Mucosa of descending colon (tissue), 3 donors: ENCODE measurements at regions not wholly inside any gene's neighbourhood (a gene's known extent, or its start where the extent isn't known, plus 50 kb on each side); places are given as distances from the start of the nearest gene placed in this dataset.

Experiments used
- ATAC-seq: fragments of 200-7000 bp; cut with Tn5 transposase; one replicate; pipeline ENCODE4 v1.9.1; 2020; ENCODE audit warnings: mild to moderate bottlenecking, moderate library complexity
- DNase-seq, 3 donors: peaks; one replicate each; pipeline ENCODE4 v3.0.0-alpha.2; 2020
- H3K36me3 ChIP-seq: fragments of 200-600 bp; one replicate; pipeline ENCODE4 v1.8.0; 2021; ENCODE audit warnings: low read depth, mild to moderate bottlenecking
- H3K4me1 ChIP-seq: fragments of 200-600 bp; one replicate; pipeline ENCODE4 v1.8.0; 2021; ENCODE audit warnings: low read depth, mild to moderate bottlenecking
- H3K4me3 ChIP-seq: fragments of 200-600 bp; one replicate; pipeline ENCODE4 v1.8.0; 2021; ENCODE audit warnings: mild to moderate bottlenecking
- H3K9me3 ChIP-seq: fragments of 200-600 bp; one replicate; pipeline ENCODE4 v1.8.0; 2021; ENCODE audit warnings: mild to moderate bottlenecking
- CTCF ChIP-seq: fragments of 200-600 bp; IDR thresholded peaks from one replicate; pipeline ENCODE4 v1.8.0; 2022; ENCODE audit warnings: antibody characterized with exemption, mild to moderate bottlenecking
- intact Hi-C, 2 donors: fragments of 100-400 bp; cut with DNase I in 1 of 2; cut with micrococcal nuclease in 1 of 2; formaldehyde crosslinking; loops; one replicate each; pipeline versions ENCODE4 v1.11.0 to v1.11.1; 2022; cut with DNase I, micrococcal nuclease
- donor health status: DM: no; HTN: no; CAD: no; lungs with moderate emphysema.
- donor health status: DM: no; HTN: no; CAD: no.
- donor health status: DM: no; HTN: yes; CAD: no.

GRCh38 chr6:6508643-6509042 is 79.9 kb upstream of the LY86 start:
- Histone ChIP-seq H3K4me3 (no peak overlapping the region), H3K9me3 (no peaks in the 10 kb centered on the region), H3K36me3 (no peaks in the 10 kb centered on the region), H3K4me1 (no peaks in the 10 kb centered on the region)
- TF ChIP-seq CTCF, result no peak
- DNase-seq, result no peak
- intact Hi-C loops, result no loop called here
- ATAC-seq, result no peak

GRCh38 chr6:6509284-6509683 is 79.2 kb upstream of the LY86 start:
- ATAC-seq, result no peak
- intact Hi-C loops, result no loop called here
- no peak overlapping the region for H3K4me3 ChIP-seq
- H3K4me1 ChIP-seq, result no peaks in the 10 kb centered on the region
- H3K36me3 ChIP-seq, result no peaks in the 10 kb centered on the region
- DNase-seq, result no peak
- no peaks in the 10 kb centered on the region for H3K9me3 ChIP-seq
- no peak for TF ChIP-seq CTCF

- TF ChIP-seq CTCF, result no peak
- H3K4me3 ChIP-seq, result no peak overlapping the region
- no peaks in the 10 kb centered on the region for H3K9me3 ChIP-seq
- intact Hi-C loops, result no loop called here
- H3K36me3 ChIP-seq, result no peaks in the 10 kb centered on the region
- H3K4me1 ChIP-seq, result no peaks in the 10 kb centered on the region
- ATAC-seq (no peak), DNase-seq (no peak)
Measured at GRCh38 chr6:6512711-6513110, 75.8 kb upstream of the LY86 start.

GRCh38 chr6:6515691-6516607 is 72.6 kb upstream of the LY86 start:
- intact Hi-C loops, result no loop called here
- Histone ChIP-seq H3K4me3 (no peak overlapping the region), H3K36me3 (no peaks in the 10 kb centered on the region), H3K9me3 (no peaks in the 10 kb centered on the region), H3K4me1 (no peaks in the 10 kb centered on the region)
- no peak for TF ChIP-seq CTCF
- ATAC-seq (no peak), DNase-seq (no peak)

- H3K4me3 ChIP-seq, result no peak overlapping the region
- no peaks in the 10 kb centered on the region for H3K36me3 ChIP-seq
- intact Hi-C loops, result no loop called here
- DNase-seq (no peak), ATAC-seq (no peak)
- TF ChIP-seq CTCF, result no peak
- H3K9me3 ChIP-seq, result no peaks in the 10 kb centered on the region
- no peaks in the 10 kb centered on the region for H3K4me1 ChIP-seq
Measured at GRCh38 chr6:6516666-6517458, 71.7 kb upstream of the LY86 start.
